Activated naive CD8-positive, alpha-beta T cell treated with anti-CD3 and anti-CD28 coated beads for 36 hours (primary cell): ENCODE measurements at regions not wholly inside any gene's neighbourhood (a gene's known extent, or its start where the extent isn't known, plus 50 kb on each side); places are given as distances from the start of the nearest gene placed in this dataset.
"Not testable (repeated sequence)": the region's sequence is repeated elsewhere in the genome, so short reads cannot be mapped to it uniquely, and the experiment has no call there.

ENCODE experiments used
- DNase-seq: peaks from one replicate; pipeline ENCODE4 v3.0.0; 2021
- H3K27ac Mint-ChIP-seq: one replicate; pipeline ENCODE4 v1.8.0; 2022; ENCODE audit warnings: mild to moderate bottlenecking, moderate library complexity, mixed read lengths
- H3K27me3 Mint-ChIP-seq: one replicate; pipeline ENCODE4 v1.8.0; 2022; ENCODE audit warnings: mild to moderate bottlenecking, mixed read lengths
- H3K36me3 Mint-ChIP-seq: one replicate; pipeline ENCODE4 v1.8.0; 2021; ENCODE audit warnings: mild to moderate bottlenecking, mixed read lengths
- H3K4me1 Mint-ChIP-seq: one replicate; pipeline ENCODE4 v1.8.0; 2021; ENCODE audit warnings: mixed read lengths
- H3K4me3 Mint-ChIP-seq: one replicate; pipeline ENCODE4 v1.8.0; 2022; ENCODE audit warnings: mild to moderate bottlenecking, moderate library complexity, mixed read lengths
- H3K9me3 Mint-ChIP-seq: one replicate; pipeline ENCODE4 v1.8.0; 2022; ENCODE audit warnings: mixed read lengths

- DNase-seq = no peak
- no peaks in the 10 kb centered on the region for H3K27me3 Mint-ChIP-seq
- no peaks in the 10 kb centered on the region for H3K4me1 Mint-ChIP-seq
- H3K9me3 Mint-ChIP-seq = no peaks in the 10 kb centered on the region
- H3K27ac Mint-ChIP-seq = no peak overlapping the region
- H3K4me3 Mint-ChIP-seq = no peak overlapping the region
- no peaks in the 10 kb centered on the region for H3K36me3 Mint-ChIP-seq
Measured at GRCh38 chr3:118527514-118528044, 507.1 kb downstream of the IGSF11 start.

GRCh38 chr3:118529554-118529953, 505.1 kb downstream of the IGSF11 start:
- DNase-seq = no peak
- H3K27ac Mint-ChIP-seq = no peak overlapping the region
- H3K4me1 Mint-ChIP-seq = no peaks in the 10 kb centered on the region
- H3K36me3 Mint-ChIP-seq = no peaks in the 10 kb centered on the region
- no peaks in the 10 kb centered on the region for H3K27me3 Mint-ChIP-seq
- no peaks in the 10 kb centered on the region for H3K9me3 Mint-ChIP-seq
- no peak overlapping the region for H3K4me3 Mint-ChIP-seq

GRCh38 chr3:118530350-118530922, 504.2 kb downstream of the IGSF11 start:
- no peak for DNase-seq
- Mint-ChIP-seq H3K4me3 (no peak overlapping the region), H3K9me3 (no peaks in the 10 kb centered on the region), H3K27ac (no peak overlapping the region), H3K4me1 (no peaks in the 10 kb centered on the region), H3K27me3 (no peaks in the 10 kb centered on the region), H3K36me3 (no peaks in the 10 kb centered on the region)

- not testable (repeated sequence) for H3K27ac Mint-ChIP-seq, DNase-seq, H3K4me3 Mint-ChIP-seq, H3K9me3 Mint-ChIP-seq, H3K4me1 Mint-ChIP-seq, H3K36me3 Mint-ChIP-seq, H3K27me3 Mint-ChIP-seq
Measured at GRCh38 chr3:118530927-118531356, 503.7 kb downstream of the IGSF11 start.

- Mint-ChIP-seq H3K9me3 (no peaks in the 10 kb centered on the region), H3K4me1 (no peaks in the 10 kb centered on the region)
Measured at GRCh38 chr3:118531816-118532215, 502.8 kb downstream of the IGSF11 start.

GRCh38 chr3:118533676-118534075, 501.0 kb downstream of the IGSF11 start:
- Mint-ChIP-seq H3K4me1 (no peaks in the 10 kb centered on the region), H3K4me3 (no peak overlapping the region), H3K27ac (no peak overlapping the region), H3K27me3 (no peaks in the 10 kb centered on the region), H3K36me3 (no peaks in the 10 kb centered on the region), H3K9me3 (no peaks in the 10 kb centered on the region)
- no peak for DNase-seq

More at GRCh38 chr3:118531816-118532215, 502.8 kb downstream of the IGSF11 start:
- Mint-ChIP-seq H3K36me3 (no peaks in the 10 kb centered on the region), H3K27me3 (no peaks in the 10 kb centered on the region), H3K27ac (no peak overlapping the region), H3K4me3 (no peak overlapping the region)
- no peak for DNase-seq

GRCh38 chr3:118534519-118534918, 500.1 kb downstream of the IGSF11 start:
- Mint-ChIP-seq H3K27ac (no peak overlapping the region), H3K36me3 (no peaks in the 10 kb centered on the region), H3K4me3 (no peak overlapping the region), H3K4me1 (no peaks in the 10 kb centered on the region), H3K27me3 (no peaks in the 10 kb centered on the region), H3K9me3 (no peaks in the 10 kb centered on the region)
- DNase-seq = no peak

GRCh38 chr3:118536764-118537163, 497.9 kb downstream of the IGSF11 start:
- no peaks in the 10 kb centered on the region for H3K4me1 Mint-ChIP-seq
- H3K4me3 Mint-ChIP-seq = no peak overlapping the region
- H3K36me3 Mint-ChIP-seq = no peaks in the 10 kb centered on the region

GRCh38 chr3:118537454-118537853, 497.2 kb downstream of the IGSF11 start:
- Mint-ChIP-seq H3K27me3 (no peaks in the 10 kb centered on the region), H3K4me3 (no peak overlapping the region), H3K9me3 (no peaks in the 10 kb centered on the region), H3K27ac (no peak overlapping the region), H3K36me3 (no peaks in the 10 kb centered on the region), H3K4me1 (no peaks in the 10 kb centered on the region)
- no peak for DNase-seq

More at GRCh38 chr3:118536764-118537163, 497.9 kb downstream of the IGSF11 start:
- H3K9me3 Mint-ChIP-seq = no peaks in the 10 kb centered on the region
- no peaks in the 10 kb centered on the region for H3K27me3 Mint-ChIP-seq
- H3K27ac Mint-ChIP-seq = no peak overlapping the region
- DNase-seq = no peak

- no peak overlapping the region for H3K4me3 Mint-ChIP-seq
- H3K4me1 Mint-ChIP-seq = no peaks in the 10 kb centered on the region
- no peak for DNase-seq
- H3K27me3 Mint-ChIP-seq = no peaks in the 10 kb centered on the region
- H3K9me3 Mint-ChIP-seq = no peaks in the 10 kb centered on the region
- no peak overlapping the region for H3K27ac Mint-ChIP-seq
- no peaks in the 10 kb centered on the region for H3K36me3 Mint-ChIP-seq
Measured at GRCh38 chr3:118538187-118538586, 496.5 kb downstream of the IGSF11 start.

GRCh38 chr3:118539820-118540447, 494.7 kb downstream of the IGSF11 start:
- not testable (repeated sequence) for H3K27me3 Mint-ChIP-seq, H3K4me1 Mint-ChIP-seq, H3K9me3 Mint-ChIP-seq, H3K36me3 Mint-ChIP-seq, H3K27ac Mint-ChIP-seq, H3K4me3 Mint-ChIP-seq, DNase-seq

- not testable (repeated sequence) for H3K4me1 Mint-ChIP-seq, H3K27ac Mint-ChIP-seq, H3K27me3 Mint-ChIP-seq, H3K4me3 Mint-ChIP-seq, H3K36me3 Mint-ChIP-seq, H3K9me3 Mint-ChIP-seq, DNase-seq
Measured at GRCh38 chr3:118540448-118540821, 494.2 kb downstream of the IGSF11 start.

- no peaks in the 10 kb centered on the region for H3K9me3 Mint-ChIP-seq
- H3K27me3 Mint-ChIP-seq = no peaks in the 10 kb centered on the region
- H3K4me1 Mint-ChIP-seq = no peaks in the 10 kb centered on the region
- DNase-seq = no peak
- no peak overlapping the region for H3K4me3 Mint-ChIP-seq
- H3K27ac Mint-ChIP-seq = no peak overlapping the region
- H3K36me3 Mint-ChIP-seq = no peaks in the 10 kb centered on the region
Measured at GRCh38 chr3:118540826-118541225, 493.8 kb downstream of the IGSF11 start.

- DNase-seq = no peak
- H3K9me3 Mint-ChIP-seq = no peaks in the 10 kb centered on the region
- H3K4me1 Mint-ChIP-seq = no peaks in the 10 kb centered on the region
- H3K27me3 Mint-ChIP-seq = no peaks in the 10 kb centered on the region
- H3K27ac Mint-ChIP-seq = no peak overlapping the region
- no peaks in the 10 kb centered on the region for H3K36me3 Mint-ChIP-seq
- no peak overlapping the region for H3K4me3 Mint-ChIP-seq
Measured at GRCh38 chr3:118541796-118542195, 492.9 kb downstream of the IGSF11 start.

- Mint-ChIP-seq H3K9me3 (no peaks in the 10 kb centered on the region), H3K27me3 (no peaks in the 10 kb centered on the region)
Measured at GRCh38 chr3:118543832-118544231, 490.8 kb downstream of the IGSF11 start.

GRCh38 chr3:118544458-118544857, 490.2 kb downstream of the IGSF11 start:
- no peaks in the 10 kb centered on the region for H3K9me3 Mint-ChIP-seq
- H3K27ac Mint-ChIP-seq = no peak overlapping the region
- no peak overlapping the region for H3K4me3 Mint-ChIP-seq
- H3K36me3 Mint-ChIP-seq = no peaks in the 10 kb centered on the region
- no peaks in the 10 kb centered on the region for H3K4me1 Mint-ChIP-seq
- no peaks in the 10 kb centered on the region for H3K27me3 Mint-ChIP-seq
- no peak for DNase-seq

More at GRCh38 chr3:118543832-118544231, 490.8 kb downstream of the IGSF11 start:
- Mint-ChIP-seq H3K4me3 (no peak overlapping the region), H3K4me1 (no peaks in the 10 kb centered on the region), H3K36me3 (no peaks in the 10 kb centered on the region), H3K27ac (no peak overlapping the region)
- DNase-seq = no peak
